ENCODE measurements at regions not wholly inside any gene's neighbourhood (a gene's known extent, or its start where the extent isn't known, plus 50 kb on each side); places are given as distances from the start of the nearest gene placed in this dataset.

- no peaks in the 10 kb centered on the region for H3K4me1 ChIP-seq (ENCODE audit: control insufficient read depth, insufficient read depth, low read length)
- ChIA-PET CTCF (no interaction called here), POLR2A (no interaction called here)
- no peaks in the 10 kb centered on the region for H3K9me3 ChIP-seq (ENCODE audit: control insufficient read depth, insufficient read depth, low read depth, low read length)
- H3K27ac ChIP-seq (ENCODE audit: extremely low read depth, low read depth, low read length), result no peak overlapping the region
- no peak overlapping the region for H3K4me3 ChIP-seq (ENCODE audit: low read depth, low read length)
- no peaks in the 10 kb centered on the region for H3K36me3 ChIP-seq (ENCODE audit: control insufficient read depth in 2 of 2, insufficient read depth in 1 of 2, low read length in 2 of 2)
- no peak for TF ChIP-seq HIC1 (tag by site-specific recombination; IDR thresholded peaks at IDR 0.05)
- no peak for TF ChIP-seq GLIS2 (tag by site-specific recombination; IDR thresholded peaks at IDR 0.05)
- TF ChIP-seq ZFP41 (tag by site-specific recombination; IDR thresholded peaks at IDR 0.05; ENCODE audit: borderline replicate concordance), result no peak
- no peak for TF ChIP-seq KLF9 (tag by site-specific recombination; IDR thresholded peaks at IDR 0.05; ENCODE audit: low read depth)
- no peak for TF ChIP-seq ZNF585B (tag by site-specific recombination; IDR thresholded peaks at IDR 0.05)
- no peak for TF ChIP-seq ZNF19 (tag by site-specific recombination; IDR thresholded peaks at IDR 0.05; ENCODE audit: low read depth)
- no peak for TF ChIP-seq SP2 (tag by site-specific recombination; IDR thresholded peaks at IDR 0.05)
- TF ChIP-seq ZNF391 (tag by site-specific recombination; IDR thresholded peaks at IDR 0.05; ENCODE audit: borderline replicate concordance, low read depth), result no peak
- no peak for TF ChIP-seq ZNF211 (tag by site-specific recombination; IDR thresholded peaks at IDR 0.05; ENCODE audit: low read depth)
- no peak for TF ChIP-seq IKZF3 (tag by site-specific recombination; IDR thresholded peaks at IDR 0.05)
- TF ChIP-seq, protein P1, sequence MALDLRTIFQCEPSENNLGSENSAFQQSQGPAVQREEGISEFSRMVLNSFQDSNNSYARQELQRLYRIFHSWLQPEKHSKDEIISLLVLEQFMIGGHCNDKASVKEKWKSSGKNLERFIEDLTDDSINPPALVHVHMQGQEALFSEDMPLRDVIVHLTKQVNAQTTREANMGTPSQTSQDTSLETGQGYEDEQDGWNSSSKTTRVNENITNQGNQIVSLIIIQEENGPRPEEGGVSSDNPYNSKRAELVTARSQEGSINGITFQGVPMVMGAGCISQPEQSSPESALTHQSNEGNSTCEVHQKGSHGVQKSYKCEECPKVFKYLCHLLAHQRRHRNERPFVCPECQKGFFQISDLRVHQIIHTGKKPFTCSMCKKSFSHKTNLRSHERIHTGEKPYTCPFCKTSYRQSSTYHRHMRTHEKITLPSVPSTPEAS (tag by site-specific recombination; IDR thresholded peaks at IDR 0.05), result no peak
- no peak for TF ChIP-seq ZNF580 (tag by site-specific recombination; IDR thresholded peaks at IDR 0.05)
- TF ChIP-seq AEBP2 (tag by site-specific recombination; IDR thresholded peaks at IDR 0.05; ENCODE audit: borderline replicate concordance), result no peak
- TF ChIP-seq SALL2 (tag by site-specific recombination; IDR thresholded peaks at IDR 0.05; ENCODE audit: borderline replicate concordance), result no peak
- no peak for TF ChIP-seq ZNF157 (tag by site-specific recombination; IDR thresholded peaks at IDR 0.05)
- no peak for TF ChIP-seq ZNF16 (tag by site-specific recombination; IDR thresholded peaks at IDR 0.05; ENCODE audit: low read depth)
- TF ChIP-seq, protein P2, sequence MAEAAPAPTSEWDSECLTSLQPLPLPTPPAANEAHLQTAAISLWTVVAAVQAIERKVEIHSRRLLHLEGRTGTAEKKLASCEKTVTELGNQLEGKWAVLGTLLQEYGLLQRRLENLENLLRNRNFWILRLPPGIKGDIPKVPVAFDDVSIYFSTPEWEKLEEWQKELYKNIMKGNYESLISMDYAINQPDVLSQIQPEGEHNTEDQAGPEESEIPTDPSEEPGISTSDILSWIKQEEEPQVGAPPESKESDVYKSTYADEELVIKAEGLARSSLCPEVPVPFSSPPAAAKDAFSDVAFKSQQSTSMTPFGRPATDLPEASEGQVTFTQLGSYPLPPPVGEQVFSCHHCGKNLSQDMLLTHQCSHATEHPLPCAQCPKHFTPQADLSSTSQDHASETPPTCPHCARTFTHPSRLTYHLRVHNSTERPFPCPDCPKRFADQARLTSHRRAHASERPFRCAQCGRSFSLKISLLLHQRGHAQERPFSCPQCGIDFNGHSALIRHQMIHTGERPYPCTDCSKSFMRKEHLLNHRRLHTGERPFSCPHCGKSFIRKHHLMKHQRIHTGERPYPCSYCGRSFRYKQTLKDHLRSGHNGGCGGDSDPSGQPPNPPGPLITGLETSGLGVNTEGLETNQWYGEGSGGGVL (tag by site-specific recombination; IDR thresholded peaks at IDR 0.05), result no peak
- TF ChIP-seq, protein P3, sequence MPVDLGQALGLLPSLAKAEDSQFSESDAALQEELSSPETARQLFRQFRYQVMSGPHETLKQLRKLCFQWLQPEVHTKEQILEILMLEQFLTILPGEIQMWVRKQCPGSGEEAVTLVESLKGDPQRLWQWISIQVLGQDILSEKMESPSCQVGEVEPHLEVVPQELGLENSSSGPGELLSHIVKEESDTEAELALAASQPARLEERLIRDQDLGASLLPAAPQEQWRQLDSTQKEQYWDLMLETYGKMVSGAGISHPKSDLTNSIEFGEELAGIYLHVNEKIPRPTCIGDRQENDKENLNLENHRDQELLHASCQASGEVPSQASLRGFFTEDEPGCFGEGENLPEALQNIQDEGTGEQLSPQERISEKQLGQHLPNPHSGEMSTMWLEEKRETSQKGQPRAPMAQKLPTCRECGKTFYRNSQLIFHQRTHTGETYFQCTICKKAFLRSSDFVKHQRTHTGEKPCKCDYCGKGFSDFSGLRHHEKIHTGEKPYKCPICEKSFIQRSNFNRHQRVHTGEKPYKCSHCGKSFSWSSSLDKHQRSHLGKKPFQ (tag by site-specific recombination; IDR thresholded peaks at IDR 0.05), result no peak
- TF ChIP-seq ZNF660 (tag by site-specific recombination; IDR thresholded peaks at IDR 0.05), result no peak
Observed at GRCh38 chrX:23118163-23118562, 118.4 kb downstream of the DDX53 start.

All from HEK293 (cell line).